NCI-H345 (cell line): ENCODE measurements at regions not wholly inside any gene's neighbourhood (a gene's known extent, or its start where the extent isn't known, plus 50 kb on each side); places are given as distances from the start of the nearest gene placed in this dataset.

Source experiments
- DNase-seq: peaks from one replicate; lab custom pipeline; 2025; lab: John Stamatoyannopoulos, UW

DNA sequence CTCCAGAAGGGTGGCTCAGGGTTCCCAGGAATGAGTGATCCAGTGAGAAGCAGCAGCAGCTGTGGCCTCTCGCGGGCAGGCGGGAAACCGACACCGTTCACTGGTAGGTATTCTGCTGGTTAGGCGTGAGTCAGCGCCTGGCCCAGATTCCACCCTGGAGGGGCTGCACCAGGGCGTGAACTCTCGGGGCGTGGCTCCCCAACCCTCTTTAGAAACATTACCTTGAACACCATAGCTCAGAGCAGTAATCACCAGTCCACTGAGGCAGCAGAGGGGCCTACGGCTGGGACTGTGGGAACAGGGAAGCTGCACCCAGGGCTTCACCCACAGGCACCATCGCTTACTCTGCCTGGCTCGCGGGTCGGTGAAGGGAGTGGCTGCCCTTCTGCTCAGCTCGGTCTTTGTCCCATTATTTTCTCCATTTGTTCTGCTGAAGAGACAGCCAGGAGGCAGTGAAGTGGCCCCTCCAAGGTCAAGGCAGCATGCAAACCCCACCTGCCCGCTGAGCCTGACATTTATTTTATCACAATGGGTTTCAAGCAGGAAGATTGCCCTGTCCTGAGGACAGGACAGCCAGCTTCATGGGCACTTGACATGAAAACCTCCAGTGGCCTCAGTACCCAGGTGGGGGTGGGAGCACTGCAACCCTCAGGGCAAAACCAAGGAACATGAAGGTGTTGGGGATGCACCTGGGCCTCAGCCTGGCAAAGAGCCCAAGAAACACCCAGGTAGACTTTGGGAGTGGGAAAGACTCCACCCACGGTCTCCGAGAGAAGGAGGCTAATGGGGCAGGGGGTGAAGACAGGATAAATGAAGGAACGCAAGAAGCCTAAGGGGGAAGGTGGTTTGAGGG lies 51.0 kb upstream of the CD93 start:
- DNase-seq, result no peak

DNA sequence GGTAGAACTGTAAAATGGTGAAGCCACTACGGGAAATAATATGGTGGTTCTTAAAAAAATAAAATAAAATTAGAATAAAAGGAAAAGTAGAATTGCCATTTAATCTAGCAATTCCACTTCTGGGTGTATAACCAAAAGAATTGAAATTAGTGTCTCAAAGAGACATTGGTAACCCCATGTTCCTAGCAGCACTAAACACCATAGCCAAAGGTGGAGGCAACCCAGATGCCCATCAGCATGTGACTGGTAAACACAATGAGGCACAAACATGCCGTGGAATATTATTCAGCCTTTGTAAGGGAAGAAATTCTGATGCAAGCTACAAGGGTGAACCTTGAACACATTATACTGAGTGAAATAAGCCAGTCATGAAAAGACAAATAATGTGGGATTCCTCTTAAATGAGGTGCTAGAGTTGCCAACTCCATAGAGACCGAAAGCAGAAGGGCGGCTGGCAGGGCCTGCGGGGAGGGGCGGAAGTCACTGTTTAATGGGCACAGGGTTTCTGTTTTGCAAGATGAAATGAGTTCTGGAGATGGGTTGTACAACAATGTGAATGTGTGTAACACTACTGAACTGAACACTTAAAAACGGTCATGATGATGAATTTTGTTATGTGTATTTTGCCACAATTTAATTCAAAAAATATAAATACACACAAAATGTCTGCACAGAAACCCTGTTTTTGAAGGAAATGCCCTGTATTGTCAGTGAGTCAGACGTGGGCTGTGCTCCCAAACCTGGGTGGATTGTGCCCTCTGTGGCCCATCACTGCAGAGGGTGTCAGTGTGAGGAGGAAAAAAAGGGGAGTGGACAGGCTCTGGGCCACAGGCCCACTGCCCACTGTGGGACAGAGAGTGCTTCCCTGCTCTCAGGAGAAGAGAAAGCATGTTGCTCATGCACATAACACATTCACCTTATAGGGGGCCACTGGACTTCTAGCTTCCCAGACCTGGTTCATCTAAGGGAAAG lies 49.6 kb upstream of the CD93 start:
- no peak for DNase-seq
